ENCODE measurements at regions not wholly inside any gene's neighbourhood (a gene's known extent, or its start where the extent isn't known, plus 50 kb on each side); places are given as distances from the start of the nearest gene placed in this dataset.

DNA sequence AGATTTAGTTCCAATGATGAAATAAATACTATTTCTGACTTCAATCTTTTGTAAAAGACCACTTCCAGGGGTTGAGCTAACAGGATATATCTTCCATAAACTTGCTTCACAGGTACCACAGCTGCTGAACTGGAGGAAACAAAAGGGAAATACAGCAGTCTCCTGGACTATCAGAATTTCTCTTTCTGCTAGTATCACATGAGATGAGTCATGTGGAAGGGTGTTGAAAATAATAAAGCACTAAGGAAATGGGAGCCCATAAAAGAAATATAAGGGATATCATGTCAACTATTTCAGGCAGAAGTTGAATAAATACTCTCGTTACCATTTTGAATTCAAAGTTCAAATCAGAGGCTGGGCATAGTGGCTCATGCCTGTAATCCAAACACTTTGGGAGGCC, 250.3 kb upstream of the NFE2L3 start:
- TF ChIP-seq, protein P1, sequence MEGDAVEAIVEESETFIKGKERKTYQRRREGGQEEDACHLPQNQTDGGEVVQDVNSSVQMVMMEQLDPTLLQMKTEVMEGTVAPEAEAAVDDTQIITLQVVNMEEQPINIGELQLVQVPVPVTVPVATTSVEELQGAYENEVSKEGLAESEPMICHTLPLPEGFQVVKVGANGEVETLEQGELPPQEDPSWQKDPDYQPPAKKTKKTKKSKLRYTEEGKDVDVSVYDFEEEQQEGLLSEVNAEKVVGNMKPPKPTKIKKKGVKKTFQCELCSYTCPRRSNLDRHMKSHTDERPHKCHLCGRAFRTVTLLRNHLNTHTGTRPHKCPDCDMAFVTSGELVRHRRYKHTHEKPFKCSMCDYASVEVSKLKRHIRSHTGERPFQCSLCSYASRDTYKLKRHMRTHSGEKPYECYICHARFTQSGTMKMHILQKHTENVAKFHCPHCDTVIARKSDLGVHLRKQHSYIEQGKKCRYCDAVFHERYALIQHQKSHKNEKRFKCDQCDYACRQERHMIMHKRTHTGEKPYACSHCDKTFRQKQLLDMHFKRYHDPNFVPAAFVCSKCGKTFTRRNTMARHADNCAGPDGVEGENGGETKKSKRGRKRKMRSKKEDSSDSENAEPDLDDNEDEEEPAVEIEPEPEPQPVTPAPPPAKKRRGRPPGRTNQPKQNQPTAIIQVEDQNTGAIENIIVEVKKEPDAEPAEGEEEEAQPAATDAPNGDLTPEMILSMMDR (IDR thresholded peaks at IDR 0.05; ENCODE audit: low read depth, low read length) = no peak
- no peak for TF ChIP-seq EZH2phosphoT487 (IDR thresholded peaks at IDR 0.05; ENCODE audit: low read depth)

Data from OCI-LY3 (cell line).